ENCODE measurements at regions not wholly inside any gene's neighbourhood (a gene's known extent, or its start where the extent isn't known, plus 50 kb on each side); places are given as distances from the start of the nearest gene placed in this dataset.

GRCh38 chr6:98484696-98485095 lies 349.7 kb upstream of the POU3F2 start:
- Histone ChIP-seq H3K36me3 (no peaks in the 10 kb centered on the region), H3K4me3 (no peak overlapping the region), H3K9me3 (replicated peaks) (no peaks in the 10 kb centered on the region), H3K4me1 (replicated peaks) (no peaks in the 10 kb centered on the region), H3K27ac (no peak overlapping the region), H3K27me3 (replicated peaks) (no peaks in the 10 kb centered on the region; the same call in 1 of the 2 replicates)
- no peak for DNase-seq (ENCODE audit: low read depth in 1 of 2, low spot score in 2 of 2)

DNA sequence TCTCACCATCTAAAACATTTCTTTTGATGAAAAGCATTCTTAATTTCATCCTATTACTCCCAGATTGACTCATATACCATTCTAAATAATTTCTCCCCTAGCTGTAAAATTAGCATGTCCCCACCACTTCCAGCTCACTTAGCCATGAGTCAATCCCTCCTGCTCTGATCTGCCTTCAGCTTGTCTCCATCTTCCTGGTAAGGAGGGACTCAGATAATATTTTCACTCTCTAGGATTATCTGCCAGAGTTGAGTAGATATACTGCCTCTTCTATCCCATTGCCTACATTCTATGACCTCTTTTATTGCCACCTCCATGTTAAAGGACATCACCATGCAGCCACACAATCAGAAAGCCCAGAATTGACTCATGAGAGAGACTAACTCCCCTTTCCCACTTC lies 348.8 kb upstream of the POU3F2 start:
- no peaks in the 10 kb centered on the region for H3K36me3 ChIP-seq
- no peaks in the 10 kb centered on the region; the same call in 1 of the 2 replicates for H3K27me3 ChIP-seq (replicated peaks)
- DNase-seq (ENCODE audit: low read depth in 1 of 2, low spot score in 2 of 2), result no peak
- H3K4me3 ChIP-seq, result no peak overlapping the region
- no peaks in the 10 kb centered on the region for H3K9me3 ChIP-seq (replicated peaks)
- no peak overlapping the region for H3K27ac ChIP-seq
- H3K4me1 ChIP-seq (replicated peaks), result no peaks in the 10 kb centered on the region

GRCh38 chr6:98486057-98486456 lies 348.3 kb upstream of the POU3F2 start:
- H3K36me3 ChIP-seq, result no peaks in the 10 kb centered on the region
- no peaks in the 10 kb centered on the region; the same call in 1 of the 2 replicates for H3K27me3 ChIP-seq (replicated peaks)
- no peak for DNase-seq (ENCODE audit: low read depth in 1 of 2, low spot score in 2 of 2)
- no peak overlapping the region for H3K4me3 ChIP-seq
- H3K4me1 ChIP-seq (replicated peaks), result no peaks in the 10 kb centered on the region
- no peak overlapping the region for H3K27ac ChIP-seq
- H3K9me3 ChIP-seq (replicated peaks), result no peaks in the 10 kb centered on the region

DNA sequence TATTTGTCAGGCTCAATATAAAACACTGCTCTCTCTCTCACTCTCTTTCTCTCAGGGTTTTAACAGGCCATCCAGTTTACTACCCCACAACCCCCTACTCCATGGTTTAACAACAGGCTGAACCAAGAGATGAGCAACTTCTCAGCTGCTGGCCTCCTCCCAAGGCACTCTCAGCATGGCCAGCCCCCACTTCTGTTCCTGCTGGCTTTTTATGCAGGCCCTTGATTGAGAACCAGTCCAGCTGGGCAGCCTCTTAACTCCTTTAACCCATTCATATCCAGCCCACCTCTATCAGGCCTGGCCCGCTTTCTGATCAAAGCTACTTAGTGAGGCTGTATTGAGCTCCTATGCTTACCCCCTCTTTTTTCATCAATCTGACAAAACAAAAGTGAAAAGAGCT lies 346.8 kb upstream of the POU3F2 start:
- Histone ChIP-seq H3K36me3 (no peaks in the 10 kb centered on the region), H3K9me3 (replicated peaks) (no peaks in the 10 kb centered on the region), H3K27ac (no peak overlapping the region), H3K27me3 (replicated peaks) (no peaks in the 10 kb centered on the region; the same call in 1 of the 2 replicates), H3K4me1 (replicated peaks) (no peaks in the 10 kb centered on the region), H3K4me3 (no peak overlapping the region)
- no peak for DNase-seq (ENCODE audit: low read depth in 1 of 2, low spot score in 2 of 2)

DNA sequence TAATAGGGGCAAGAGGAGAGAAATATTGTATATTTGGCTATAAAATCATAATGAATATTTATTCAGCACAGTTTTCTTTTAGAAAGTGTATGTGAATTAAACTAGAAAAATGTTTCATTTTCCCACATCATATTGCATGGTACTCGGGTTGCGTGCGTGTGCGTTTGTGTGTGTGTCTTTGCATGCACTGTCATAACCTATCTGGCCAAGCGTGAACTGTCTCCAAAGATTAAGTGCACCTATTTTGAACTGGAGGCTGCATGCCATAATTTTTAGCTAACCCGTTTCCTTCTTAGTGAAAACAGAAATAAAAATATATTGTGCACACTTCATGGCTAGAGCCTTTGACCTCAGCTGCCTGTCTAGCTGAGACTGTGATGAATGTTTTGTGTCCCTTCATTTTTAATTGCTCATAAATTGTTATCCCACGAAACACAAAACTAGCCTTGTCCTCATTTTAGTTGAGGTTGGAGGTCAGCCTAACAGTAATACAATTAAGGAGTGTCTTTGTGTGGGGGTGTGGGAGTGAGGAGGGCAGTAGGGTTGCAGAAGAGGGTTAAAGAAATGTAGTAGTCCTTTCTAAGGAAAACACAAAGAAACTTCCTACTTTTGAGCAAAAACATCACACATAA lies 336.1 kb upstream of the POU3F2 start:
- Histone ChIP-seq H3K4me3 (no peak overlapping the region), H3K27ac (no peak overlapping the region), H3K4me1 (replicated peaks) (no peaks in the 10 kb centered on the region), H3K9me3 (replicated peaks) (no peaks in the 10 kb centered on the region), H3K27me3 (replicated peaks) (no peaks in the 10 kb centered on the region), H3K36me3 (no peaks in the 10 kb centered on the region)
- no peak for DNase-seq (ENCODE audit: low read depth in 1 of 2, low spot score in 2 of 2)

GRCh38 chr6:98498866-98499265 lies 335.5 kb upstream of the POU3F2 start:
- Histone ChIP-seq H3K9me3 (replicated peaks) (no peaks in the 10 kb centered on the region), H3K36me3 (no peaks in the 10 kb centered on the region), H3K27me3 (replicated peaks) (no peaks in the 10 kb centered on the region), H3K4me1 (replicated peaks) (no peaks in the 10 kb centered on the region), H3K27ac (no peak overlapping the region), H3K4me3 (no peak overlapping the region)
- DNase-seq (ENCODE audit: low read depth in 1 of 2, low spot score in 2 of 2), result no peak

DNA sequence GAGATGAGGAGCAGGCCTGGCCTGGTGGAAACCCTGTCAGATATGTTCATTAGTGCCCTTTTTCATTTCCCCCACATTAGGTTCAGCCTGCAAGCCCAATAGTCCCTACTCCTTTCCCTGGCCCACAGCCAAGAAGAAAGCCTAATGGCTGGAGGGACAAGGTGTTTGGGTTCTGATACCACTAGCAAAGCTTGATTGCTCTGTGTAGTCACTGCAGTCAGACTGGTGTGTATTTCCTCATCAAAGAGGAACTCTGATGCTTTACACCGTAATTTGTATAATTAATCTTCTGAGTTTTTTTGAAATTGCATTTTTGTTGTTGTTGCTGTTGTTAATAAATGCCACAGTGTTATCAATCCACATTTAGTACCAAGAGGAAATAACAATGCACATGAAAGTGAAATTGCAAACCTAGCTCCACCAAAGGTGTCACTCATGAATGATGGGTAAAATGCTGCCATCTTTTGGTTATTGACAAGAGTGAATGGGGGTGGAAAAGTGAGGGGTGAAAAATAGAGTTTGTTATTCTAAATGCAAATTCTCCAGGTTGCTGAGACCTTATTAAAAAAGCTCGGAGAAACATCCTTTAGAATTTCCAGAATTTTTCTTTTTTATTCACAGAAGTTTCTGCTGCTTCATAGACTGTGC lies 320.2 kb upstream of the POU3F2 start:
- peaks cover 4% of the 10 kb centered on the region; the same call in 1 of the 2 replicates for H3K27me3 ChIP-seq (replicated peaks)
- no peaks in the 10 kb centered on the region for H3K36me3 ChIP-seq
- no peaks in the 10 kb centered on the region for H3K9me3 ChIP-seq (replicated peaks)
- no peak for DNase-seq (ENCODE audit: low read depth in 1 of 2, low spot score in 2 of 2)
- no peak overlapping the region for H3K27ac ChIP-seq
- H3K4me3 ChIP-seq, result no peak overlapping the region
- no peaks in the 10 kb centered on the region for H3K4me1 ChIP-seq (replicated peaks)

DNA sequence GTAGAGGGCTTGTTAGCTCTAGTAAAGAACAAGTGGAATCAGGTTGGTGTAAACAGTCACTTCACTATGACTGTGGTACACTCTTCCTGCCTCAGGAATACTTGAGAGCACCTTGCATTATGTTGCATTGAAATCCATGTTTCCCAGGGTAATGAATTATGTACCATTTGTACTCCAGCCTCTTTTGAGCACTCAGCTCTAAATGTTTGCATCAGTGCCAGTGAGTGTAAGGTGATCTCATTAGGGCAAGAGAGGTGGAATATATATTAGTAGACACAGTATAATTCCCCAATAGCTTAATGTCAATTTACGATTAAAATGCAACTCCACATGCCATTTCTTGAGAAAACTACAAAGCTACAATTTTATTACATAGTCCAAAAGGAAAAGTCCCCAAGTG lies 319.6 kb upstream of the POU3F2 start:
- no peak for DNase-seq (ENCODE audit: low read depth in 1 of 2, low spot score in 2 of 2)
- peaks cover 4% of the 10 kb centered on the region; the same call in 1 of the 2 replicates for H3K27me3 ChIP-seq (replicated peaks)
- H3K27ac ChIP-seq, result no peak overlapping the region
- H3K4me3 ChIP-seq, result no peak overlapping the region
- no peaks in the 10 kb centered on the region for H3K36me3 ChIP-seq
- H3K9me3 ChIP-seq (replicated peaks), result no peaks in the 10 kb centered on the region
- H3K4me1 ChIP-seq (replicated peaks), result no peaks in the 10 kb centered on the region

GRCh38 chr6:98516206-98516605 lies 318.2 kb upstream of the POU3F2 start:
- no peak overlapping the region for H3K27ac ChIP-seq
- no peaks in the 10 kb centered on the region for H3K9me3 ChIP-seq (replicated peaks)
- H3K4me1 ChIP-seq (replicated peaks), result no peaks in the 10 kb centered on the region
- DNase-seq (ENCODE audit: low read depth in 1 of 2, low spot score in 2 of 2), result no peak
- H3K36me3 ChIP-seq, result no peaks in the 10 kb centered on the region
- no peak overlapping the region for H3K4me3 ChIP-seq
- peaks cover 4% of the 10 kb centered on the region; the same call in 1 of the 2 replicates for H3K27me3 ChIP-seq (replicated peaks)

GRCh38 chr6:98516866-98517265 lies 317.5 kb upstream of the POU3F2 start:
- H3K4me1 ChIP-seq (replicated peaks), result no peaks in the 10 kb centered on the region

GRCh38 chr6:98525860-98526259 lies 308.5 kb upstream of the POU3F2 start:
- no peak overlapping the region for H3K4me3 ChIP-seq
- no peaks in the 10 kb centered on the region for H3K36me3 ChIP-seq
- no peak for DNase-seq (ENCODE audit: low read depth in 1 of 2, low spot score in 2 of 2)
- H3K4me1 ChIP-seq (replicated peaks), result no peaks in the 10 kb centered on the region
- H3K9me3 ChIP-seq (replicated peaks), result no peaks in the 10 kb centered on the region
- H3K27ac ChIP-seq, result no peak overlapping the region
- H3K27me3 ChIP-seq (replicated peaks), result no peaks in the 10 kb centered on the region

More at GRCh38 chr6:98516866-98517265, 317.5 kb upstream of the POU3F2 start:
- Histone ChIP-seq H3K36me3 (no peaks in the 10 kb centered on the region), H3K4me3 (no peak overlapping the region), H3K9me3 (replicated peaks) (no peaks in the 10 kb centered on the region), H3K27ac (no peak overlapping the region), H3K27me3 (replicated peaks) (peaks cover 4% of the 10 kb centered on the region; the same call in 1 of the 2 replicates)
- no peak for DNase-seq (ENCODE audit: low read depth in 1 of 2, low spot score in 2 of 2)

GRCh38 chr6:98526465-98526864 lies 307.9 kb upstream of the POU3F2 start:
- no peaks in the 10 kb centered on the region for H3K4me1 ChIP-seq (replicated peaks)
- no peaks in the 10 kb centered on the region for H3K27me3 ChIP-seq (replicated peaks)
- H3K27ac ChIP-seq, result no peak overlapping the region
- no peaks in the 10 kb centered on the region for H3K36me3 ChIP-seq
- DNase-seq (ENCODE audit: low read depth in 1 of 2, low spot score in 2 of 2), result no peak
- no peaks in the 10 kb centered on the region for H3K9me3 ChIP-seq (replicated peaks)
- H3K4me3 ChIP-seq, result no peak overlapping the region

GRCh38 chr6:98529364-98529763 lies 305.0 kb upstream of the POU3F2 start:
- no peak for DNase-seq (ENCODE audit: low read depth in 1 of 2, low spot score in 2 of 2)
- no peaks in the 10 kb centered on the region for H3K36me3 ChIP-seq
- H3K27me3 ChIP-seq (replicated peaks), result no peaks in the 10 kb centered on the region

GRCh38 chr6:98530732-98531131 lies 303.6 kb upstream of the POU3F2 start:
- Histone ChIP-seq H3K36me3 (no peaks in the 10 kb centered on the region), H3K9me3 (replicated peaks) (no peaks in the 10 kb centered on the region), H3K27ac (no peak overlapping the region), H3K4me1 (replicated peaks) (no peaks in the 10 kb centered on the region), H3K27me3 (replicated peaks) (no peaks in the 10 kb centered on the region), H3K4me3 (no peak overlapping the region)
- DNase-seq (ENCODE audit: low read depth in 1 of 2, low spot score in 2 of 2), result no peak

More at GRCh38 chr6:98529364-98529763, 305.0 kb upstream of the POU3F2 start:
- H3K27ac ChIP-seq, result no peak overlapping the region
- no peak overlapping the region for H3K4me3 ChIP-seq
- H3K4me1 ChIP-seq (replicated peaks), result no peaks in the 10 kb centered on the region
- no peaks in the 10 kb centered on the region for H3K9me3 ChIP-seq (replicated peaks)
